ENCODE measurements at regions not wholly inside any gene's neighbourhood (a gene's known extent, or its start where the extent isn't known, plus 50 kb on each side); places are given as distances from the start of the nearest gene placed in this dataset.
A peak's percentile ranks its signal among the peaks of the same experiment; 100 is the strongest.

GRCh38 chr12:41919526-41920261, 225.0 kb downstream of the GXYLT1 start:
- DNase-seq (ENCODE audit: low read depth, low spot score): no peak
- H3K9ac ChIP-seq (ENCODE audit: insufficient read length): no peak overlapping the region
- no peak overlapping the region for H3K27ac ChIP-seq
- H3K4me3 ChIP-seq: no peak overlapping the region
- TF ChIP-seq EZH2 (IDR thresholded peaks at IDR 0.05): no peak
- TF ChIP-seq POLR2AphosphoS5 (IDR thresholded peaks at IDR 0.05; ENCODE audit: borderline replicate concordance, low read depth, low read length): no peak
- TF ChIP-seq FOXP2 (optimal IDR thresholded peaks at IDR 0.05; ENCODE audit: control extremely low read depth, extremely low read length, insufficient read depth): no peak
- no peaks in the 10 kb centered on the region for H3K9me3 ChIP-seq (ENCODE audit: low read depth, low read length)
- no peaks in the 10 kb centered on the region for H3K36me3 ChIP-seq (ENCODE audit: insufficient read depth, low read length)

GRCh38 chr12:41919048-41919447, 225.6 kb downstream of the GXYLT1 start:
- no peak overlapping the region for H3K9ac ChIP-seq (ENCODE audit: insufficient read length)
- no peaks in the 10 kb centered on the region for H3K9me3 ChIP-seq (ENCODE audit: low read depth, low read length)
- H3K36me3 ChIP-seq (ENCODE audit: insufficient read depth, low read length): no peaks in the 10 kb centered on the region
- TF ChIP-seq EZH2 (IDR thresholded peaks at IDR 0.05): no peak
- no peak for TF ChIP-seq FOXP2 (optimal IDR thresholded peaks at IDR 0.05; ENCODE audit: control extremely low read depth, extremely low read length, insufficient read depth)
- TF ChIP-seq POLR2AphosphoS5 (IDR thresholded peaks at IDR 0.05; ENCODE audit: borderline replicate concordance, low read depth, low read length): no peak
- H3K4me3 ChIP-seq: no peak overlapping the region
- DNase-seq (ENCODE audit: low read depth, low spot score): no peak
- no peak overlapping the region for H3K27ac ChIP-seq

- no peak for DNase-seq (ENCODE audit: low read depth, low spot score)
- Histone ChIP-seq H3K27ac (no peak overlapping the region), H3K9ac (ENCODE audit: insufficient read length) (peak overlapping the region; percentile 22), H3K36me3 (ENCODE audit: insufficient read depth, low read length) (no peaks in the 10 kb centered on the region), H3K9me3 (ENCODE audit: low read depth, low read length) (no peaks in the 10 kb centered on the region), H3K4me3 (no peak overlapping the region)
- TF ChIP-seq FOXP2 (optimal IDR thresholded peaks at IDR 0.05; ENCODE audit: control extremely low read depth, extremely low read length, insufficient read depth): no peak
- TF ChIP-seq EZH2 (IDR thresholded peaks at IDR 0.05): no peak
- no peak for TF ChIP-seq POLR2AphosphoS5 (IDR thresholded peaks at IDR 0.05; ENCODE audit: borderline replicate concordance, low read depth, low read length)
Measured at GRCh38 chr12:41917938-41918341, 226.7 kb downstream of the GXYLT1 start.

GRCh38 chr12:41917181-41917580, 227.5 kb downstream of the GXYLT1 start:
- H3K4me3 ChIP-seq: no peak overlapping the region
- no peak for DNase-seq (ENCODE audit: low read depth, low spot score)
- no peak overlapping the region for H3K27ac ChIP-seq
- no peaks in the 10 kb centered on the region for H3K36me3 ChIP-seq (ENCODE audit: insufficient read depth, low read length)
- no peak overlapping the region for H3K9ac ChIP-seq (ENCODE audit: insufficient read length)
- TF ChIP-seq FOXP2 (optimal IDR thresholded peaks at IDR 0.05; ENCODE audit: control extremely low read depth, extremely low read length, insufficient read depth) (no peak), EZH2 (IDR thresholded peaks at IDR 0.05) (no peak), POLR2AphosphoS5 (IDR thresholded peaks at IDR 0.05; ENCODE audit: borderline replicate concordance, low read depth, low read length) (no peak)
- no peaks in the 10 kb centered on the region for H3K9me3 ChIP-seq (ENCODE audit: low read depth, low read length)

GRCh38 chr12:41910578-41911320, 233.9 kb downstream of the GXYLT1 start:
- DNase-seq (ENCODE audit: low read depth, low spot score): no peak
- no peaks in the 10 kb centered on the region for H3K9me3 ChIP-seq (ENCODE audit: low read depth, low read length)
- TF ChIP-seq EZH2 (IDR thresholded peaks at IDR 0.05): no peak
- no peak for TF ChIP-seq POLR2AphosphoS5 (IDR thresholded peaks at IDR 0.05; ENCODE audit: borderline replicate concordance, low read depth, low read length)
- TF ChIP-seq FOXP2 (optimal IDR thresholded peaks at IDR 0.05; ENCODE audit: control extremely low read depth, extremely low read length, insufficient read depth): no peak
- no peak overlapping the region for H3K27ac ChIP-seq
- no peak overlapping the region for H3K9ac ChIP-seq (ENCODE audit: insufficient read length)
- H3K36me3 ChIP-seq (ENCODE audit: insufficient read depth, low read length): no peaks in the 10 kb centered on the region
- H3K4me3 ChIP-seq: no peak overlapping the region

- no peaks in the 10 kb centered on the region for H3K9me3 ChIP-seq (ENCODE audit: low read depth, low read length)
- no peak for DNase-seq (ENCODE audit: low read depth, low spot score)
- no peak overlapping the region for H3K27ac ChIP-seq
- TF ChIP-seq EZH2 (IDR thresholded peaks at IDR 0.05): no peak
- TF ChIP-seq FOXP2 (optimal IDR thresholded peaks at IDR 0.05; ENCODE audit: control extremely low read depth, extremely low read length, insufficient read depth): no peak
- TF ChIP-seq POLR2AphosphoS5 (IDR thresholded peaks at IDR 0.05; ENCODE audit: borderline replicate concordance, low read depth, low read length): no peak
- no peak overlapping the region for H3K4me3 ChIP-seq
- H3K36me3 ChIP-seq (ENCODE audit: insufficient read depth, low read length): no peaks in the 10 kb centered on the region
- no peak overlapping the region for H3K9ac ChIP-seq (ENCODE audit: insufficient read length)
Measured at GRCh38 chr12:41908206-41908605, 236.5 kb downstream of the GXYLT1 start.

GRCh38 chr12:41907550-41907949, 237.1 kb downstream of the GXYLT1 start:
- Histone ChIP-seq H3K4me3 (no peak overlapping the region), H3K27ac (no peak overlapping the region), H3K9me3 (ENCODE audit: low read depth, low read length) (no peaks in the 10 kb centered on the region), H3K36me3 (ENCODE audit: insufficient read depth, low read length) (no peaks in the 10 kb centered on the region), H3K9ac (ENCODE audit: insufficient read length) (no peak overlapping the region)
- DNase-seq (ENCODE audit: low read depth, low spot score): no peak
- TF ChIP-seq POLR2AphosphoS5 (IDR thresholded peaks at IDR 0.05; ENCODE audit: borderline replicate concordance, low read depth, low read length) (no peak), EZH2 (IDR thresholded peaks at IDR 0.05) (no peak), FOXP2 (optimal IDR thresholded peaks at IDR 0.05; ENCODE audit: control extremely low read depth, extremely low read length, insufficient read depth) (no peak)

- no peak for TF ChIP-seq FOXP2 (optimal IDR thresholded peaks at IDR 0.05; ENCODE audit: control extremely low read depth, extremely low read length, insufficient read depth)
- no peak for TF ChIP-seq POLR2AphosphoS5 (IDR thresholded peaks at IDR 0.05; ENCODE audit: borderline replicate concordance, low read depth, low read length)
- no peak for TF ChIP-seq EZH2 (IDR thresholded peaks at IDR 0.05)
- H3K4me3 ChIP-seq: no peak overlapping the region
- no peak for DNase-seq (ENCODE audit: low read depth, low spot score)
- no peaks in the 10 kb centered on the region for H3K36me3 ChIP-seq (ENCODE audit: insufficient read depth, low read length)
- H3K27ac ChIP-seq: no peak overlapping the region
- no peaks in the 10 kb centered on the region for H3K9me3 ChIP-seq (ENCODE audit: low read depth, low read length)
- no peak overlapping the region for H3K9ac ChIP-seq (ENCODE audit: insufficient read length)
Measured at GRCh38 chr12:41907021-41907420, 237.7 kb downstream of the GXYLT1 start.

Measured in SK-N-MC (cell line).